VCaP (cell line): ENCODE measurements at regions not wholly inside any gene's neighbourhood (a gene's known extent, or its start where the extent isn't known, plus 50 kb on each side); places are given as distances from the start of the nearest gene placed in this dataset.

ENCODE experiments used
- H3K27ac ChIP-seq: fragments of 450-650 bp; 2 replicates; pipeline ENCODE4 v1.5.1; 2017
- TF ChIP-seq, protein P1 (sequence below): fragments of 450-650 bp; conservative IDR thresholded peaks from 2 replicates; pipeline ENCODE4 v1.5.1; 2017; ENCODE audit warnings: mild to moderate bottlenecking, moderate library complexity

DNA sequence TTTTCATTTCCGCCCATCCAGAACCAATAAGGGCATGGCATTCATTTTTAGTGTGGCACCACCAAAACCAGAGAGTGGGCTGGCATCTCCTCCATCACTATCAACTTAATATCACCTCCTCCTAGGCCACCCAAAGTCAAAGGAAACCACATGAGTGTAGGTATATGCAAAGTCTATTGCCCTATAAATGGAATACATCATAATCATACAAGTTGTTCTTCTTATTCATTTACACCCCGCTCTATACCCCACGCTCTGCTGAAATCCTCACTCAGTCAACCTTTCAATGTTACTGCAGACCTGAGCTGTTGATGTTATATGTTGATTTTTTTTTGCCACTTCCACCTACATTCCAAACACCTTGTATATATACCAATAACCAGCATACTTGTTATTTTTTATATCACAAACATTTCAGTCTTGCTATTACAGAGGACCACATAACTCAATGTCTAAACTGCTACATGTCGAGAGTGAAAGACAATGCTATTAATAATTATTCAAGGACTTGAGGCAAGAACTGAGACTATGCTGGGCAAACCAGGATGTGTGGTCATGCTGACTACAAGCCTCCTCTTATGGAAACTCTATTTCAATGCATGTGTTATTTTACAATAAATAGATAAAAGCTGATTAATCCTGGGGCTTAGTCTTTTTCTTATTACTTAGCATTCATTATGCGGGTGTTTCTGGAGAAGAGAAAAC, 466.5 kb upstream of the ID2 start:
- TF ChIP-seq, protein P1, sequence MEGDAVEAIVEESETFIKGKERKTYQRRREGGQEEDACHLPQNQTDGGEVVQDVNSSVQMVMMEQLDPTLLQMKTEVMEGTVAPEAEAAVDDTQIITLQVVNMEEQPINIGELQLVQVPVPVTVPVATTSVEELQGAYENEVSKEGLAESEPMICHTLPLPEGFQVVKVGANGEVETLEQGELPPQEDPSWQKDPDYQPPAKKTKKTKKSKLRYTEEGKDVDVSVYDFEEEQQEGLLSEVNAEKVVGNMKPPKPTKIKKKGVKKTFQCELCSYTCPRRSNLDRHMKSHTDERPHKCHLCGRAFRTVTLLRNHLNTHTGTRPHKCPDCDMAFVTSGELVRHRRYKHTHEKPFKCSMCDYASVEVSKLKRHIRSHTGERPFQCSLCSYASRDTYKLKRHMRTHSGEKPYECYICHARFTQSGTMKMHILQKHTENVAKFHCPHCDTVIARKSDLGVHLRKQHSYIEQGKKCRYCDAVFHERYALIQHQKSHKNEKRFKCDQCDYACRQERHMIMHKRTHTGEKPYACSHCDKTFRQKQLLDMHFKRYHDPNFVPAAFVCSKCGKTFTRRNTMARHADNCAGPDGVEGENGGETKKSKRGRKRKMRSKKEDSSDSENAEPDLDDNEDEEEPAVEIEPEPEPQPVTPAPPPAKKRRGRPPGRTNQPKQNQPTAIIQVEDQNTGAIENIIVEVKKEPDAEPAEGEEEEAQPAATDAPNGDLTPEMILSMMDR: no peak
- no peak overlapping the region for H3K27ac ChIP-seq

DNA sequence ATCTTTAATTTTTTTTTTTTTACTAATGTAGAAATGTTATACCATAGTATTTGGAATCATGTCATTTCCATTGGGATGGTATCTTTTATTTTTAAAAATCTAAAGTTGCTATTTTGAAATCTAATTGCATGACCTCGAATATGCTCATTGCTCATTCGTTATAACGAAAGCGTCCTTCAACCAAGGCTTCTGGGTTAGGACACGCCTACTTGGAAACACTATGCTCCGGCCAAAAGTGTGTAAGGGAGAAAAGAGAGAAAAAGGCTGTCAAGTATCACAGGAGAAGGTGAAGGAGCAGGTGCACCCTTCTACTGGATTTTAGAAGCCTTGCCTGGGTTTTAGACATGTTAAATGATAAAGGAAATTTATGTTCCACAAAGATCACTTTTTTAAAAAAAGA, 465.9 kb upstream of the ID2 start:
- TF ChIP-seq, protein P1: no peak
- H3K27ac ChIP-seq: no peak overlapping the region

DNA sequence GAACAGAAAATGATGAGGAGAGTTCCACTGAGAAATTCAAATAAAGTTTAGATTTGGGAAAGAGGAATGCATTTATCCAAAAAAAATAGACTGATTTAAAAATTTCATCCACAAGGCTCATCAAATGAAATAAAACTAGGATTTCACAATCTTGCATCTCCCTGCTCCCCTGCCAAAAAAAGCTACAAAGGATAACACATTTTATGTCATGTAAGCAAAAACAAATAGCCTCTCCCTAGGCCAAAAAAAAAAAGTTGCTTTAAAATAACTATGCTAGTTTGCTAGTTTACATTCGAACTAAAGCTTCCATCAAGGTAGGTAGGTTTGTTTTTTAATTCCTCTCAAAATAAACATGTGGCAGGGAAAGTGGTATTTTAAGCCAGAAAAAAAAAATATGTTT, 465.5 kb upstream of the ID2 start:
- TF ChIP-seq, protein P1: no peak
- no peak overlapping the region for H3K27ac ChIP-seq

DNA sequence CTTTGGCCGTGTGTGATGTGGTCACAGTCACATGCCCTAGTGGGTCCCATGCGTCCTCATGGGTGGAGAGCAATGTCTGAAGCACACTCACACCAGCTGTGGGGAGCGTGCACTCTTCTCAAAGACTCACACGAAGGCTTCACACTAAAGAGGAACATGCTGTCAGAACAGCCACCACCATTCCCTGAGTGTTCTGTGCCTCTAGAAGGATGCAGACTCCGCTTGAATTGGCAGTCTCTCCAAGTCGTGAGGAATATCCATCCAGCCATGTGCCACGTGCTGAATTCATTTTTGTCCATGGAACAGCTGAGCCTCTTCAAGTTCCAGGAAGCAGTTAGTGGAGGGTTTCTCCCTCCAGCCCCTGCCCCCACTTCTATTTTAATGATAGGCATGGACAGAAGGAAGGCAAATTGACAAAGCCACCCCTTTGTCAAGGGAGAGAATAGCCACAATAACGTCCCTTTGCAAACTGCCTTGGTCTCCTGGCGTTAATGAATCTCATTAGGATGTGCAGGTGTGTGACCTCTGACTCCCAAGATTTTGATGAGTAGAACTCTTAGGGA, 464.3 kb upstream of the ID2 start:
- TF ChIP-seq, protein P1: no peak
- no peak overlapping the region for H3K27ac ChIP-seq

DNA sequence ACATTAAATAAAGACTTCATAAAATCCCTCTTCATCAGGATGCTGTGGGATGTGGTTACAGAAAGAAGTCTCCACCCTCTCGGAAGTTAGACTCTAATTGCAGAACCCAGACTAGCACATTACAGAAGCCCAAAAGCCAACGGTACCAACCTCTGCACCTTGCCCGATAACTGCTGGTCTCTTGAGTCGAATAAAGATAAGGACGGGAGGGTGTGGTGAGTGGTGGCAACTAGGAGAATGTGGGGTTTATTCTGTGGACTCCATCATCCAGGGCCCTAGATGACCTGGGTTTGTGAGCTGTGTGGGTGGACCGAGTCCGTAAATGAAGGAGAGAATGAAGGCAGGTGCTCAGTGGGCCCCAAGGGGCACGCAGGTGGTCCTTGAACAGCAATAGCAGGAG, 462.8 kb upstream of the ID2 start:
- no peak overlapping the region for H3K27ac ChIP-seq
- TF ChIP-seq, protein P1: no peak

DNA sequence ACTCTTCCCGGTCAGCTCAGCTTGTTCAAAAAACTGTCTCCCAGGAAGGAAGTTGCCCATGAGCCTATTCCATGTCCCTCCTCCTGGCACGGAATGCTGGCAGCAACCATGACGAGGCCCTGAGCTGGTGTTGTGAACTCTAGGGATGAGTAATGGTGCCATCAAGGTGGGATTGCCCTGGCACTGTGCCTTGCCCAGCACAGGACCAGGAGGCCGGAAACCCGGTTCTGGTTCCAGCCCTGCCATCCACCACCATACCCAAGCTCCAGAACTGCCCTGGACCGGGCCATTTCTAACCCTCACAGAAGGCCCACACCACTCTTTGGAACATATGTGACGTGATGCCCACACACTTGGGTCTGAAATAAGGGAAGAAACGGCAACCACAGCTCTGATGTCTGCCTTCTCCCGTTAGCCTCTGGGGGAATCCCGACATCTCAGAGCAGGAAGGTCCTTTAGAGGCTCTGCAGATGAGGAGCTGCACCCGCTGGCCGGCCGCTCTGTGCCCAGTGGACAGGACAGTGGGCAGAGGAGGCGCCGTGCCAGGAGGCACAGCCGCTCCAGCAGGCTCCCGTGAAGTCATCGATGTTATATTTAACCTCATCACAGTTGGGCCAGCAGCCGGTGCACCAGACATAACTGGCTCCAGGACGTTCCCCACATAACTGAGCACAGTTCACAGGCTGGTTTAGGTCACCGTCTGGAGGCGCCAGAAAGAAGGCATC, 462.1 kb upstream of the ID2 start:
- TF ChIP-seq, protein P1: no peak
- no peak overlapping the region for H3K27ac ChIP-seq

DNA sequence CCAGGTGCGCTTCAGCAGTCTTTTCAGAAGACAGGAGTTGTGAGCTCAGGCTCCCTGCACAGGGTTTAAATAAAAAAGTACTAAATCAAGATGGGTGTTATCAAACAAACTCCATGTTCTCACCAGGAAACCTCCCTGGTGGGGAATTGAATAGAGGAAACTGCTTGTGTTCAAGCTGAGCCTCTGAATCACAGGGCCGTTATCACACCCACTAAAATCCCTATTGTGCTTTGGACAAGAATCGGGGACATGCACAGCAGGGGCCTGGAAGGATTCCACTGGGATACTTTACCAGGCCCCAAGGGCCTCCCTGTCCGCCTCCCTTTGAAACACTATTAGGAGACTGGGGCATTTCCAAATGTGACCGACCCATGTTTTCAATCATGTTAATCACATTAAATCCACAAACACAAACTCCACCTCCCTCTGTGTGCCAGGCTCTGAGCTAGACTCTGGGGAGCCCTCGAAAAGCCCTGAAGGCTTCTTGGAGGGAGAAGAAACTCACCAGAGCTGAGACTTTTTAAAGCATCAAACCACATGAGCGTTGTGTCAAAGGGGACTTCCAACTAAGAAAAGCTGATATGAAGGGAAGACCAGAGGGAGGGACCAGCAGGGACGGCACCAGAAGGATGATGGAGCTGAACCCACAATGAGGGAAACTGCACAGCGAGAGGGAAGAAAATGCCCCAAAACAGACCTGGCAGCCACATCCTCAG, 458.7 kb upstream of the ID2 start:
- no peak overlapping the region for H3K27ac ChIP-seq
- TF ChIP-seq, protein P1: no peak
